HFFc6 (cell line): ENCODE measurements at regions not wholly inside any gene's neighbourhood (a gene's known extent, or its start where the extent isn't known, plus 50 kb on each side); places are given as distances from the start of the nearest gene placed in this dataset.
"Not testable (repeated sequence)": the region's sequence is repeated elsewhere in the genome, so short reads cannot be mapped to it uniquely, and the experiment has no call there.

ENCODE experiments used
- DNase-seq: peaks from one replicate; pipeline ENCODE4 v3.0.0-alpha.2; 2018
- H3K27ac Mint-ChIP-seq: 2 replicates; pipeline ENCODE4 v1.8.0; 2020; ENCODE audit warnings: mild to moderate bottlenecking, mixed read lengths
- H3K27me3 Mint-ChIP-seq: 2 replicates; pipeline ENCODE4 v1.8.0; 2021; ENCODE audit warnings: mild to moderate bottlenecking, moderate library complexity, mixed read lengths; ENCODE audit not compliant: insufficient read depth
- H3K36me3 Mint-ChIP-seq: 2 replicates; pipeline ENCODE4 v1.8.0; 2021; ENCODE audit warnings: low read depth, mixed read lengths
- H3K4me1 Mint-ChIP-seq: 2 replicates; pipeline ENCODE4 v1.8.0; 2020; ENCODE audit warnings: low read depth, mixed read lengths
- H3K4me3 Mint-ChIP-seq: 2 replicates; pipeline ENCODE4 v1.8.0; 2020; ENCODE audit warnings: mild to moderate bottlenecking, moderate library complexity, mixed read lengths
- H3K9me3 Mint-ChIP-seq: 2 replicates; pipeline ENCODE4 v1.8.0; 2020; ENCODE audit warnings: mild to moderate bottlenecking, mixed read lengths
- TF ChIP-seq, protein P1 (sequence below): fragments of 200-600 bp; sonication (generic); IDR thresholded peaks from 2 replicates; pipeline ENCODE4 v1.5.0; 2021; ENCODE audit warnings: antibody characterized with exemption, mild to moderate bottlenecking

GRCh38 chrX:76643590-76643989 lies 216.1 kb downstream of the MAGEE1 start:
- Mint-ChIP-seq H3K4me1 (no peaks in the 10 kb centered on the region), H3K27ac (no peak overlapping the region), H3K36me3 (no peaks in the 10 kb centered on the region), H3K4me3 (no peak overlapping the region), H3K27me3 (no peaks in the 10 kb centered on the region), H3K9me3 (peaks cover 25% of the 10 kb centered on the region)
- TF ChIP-seq, protein P1, sequence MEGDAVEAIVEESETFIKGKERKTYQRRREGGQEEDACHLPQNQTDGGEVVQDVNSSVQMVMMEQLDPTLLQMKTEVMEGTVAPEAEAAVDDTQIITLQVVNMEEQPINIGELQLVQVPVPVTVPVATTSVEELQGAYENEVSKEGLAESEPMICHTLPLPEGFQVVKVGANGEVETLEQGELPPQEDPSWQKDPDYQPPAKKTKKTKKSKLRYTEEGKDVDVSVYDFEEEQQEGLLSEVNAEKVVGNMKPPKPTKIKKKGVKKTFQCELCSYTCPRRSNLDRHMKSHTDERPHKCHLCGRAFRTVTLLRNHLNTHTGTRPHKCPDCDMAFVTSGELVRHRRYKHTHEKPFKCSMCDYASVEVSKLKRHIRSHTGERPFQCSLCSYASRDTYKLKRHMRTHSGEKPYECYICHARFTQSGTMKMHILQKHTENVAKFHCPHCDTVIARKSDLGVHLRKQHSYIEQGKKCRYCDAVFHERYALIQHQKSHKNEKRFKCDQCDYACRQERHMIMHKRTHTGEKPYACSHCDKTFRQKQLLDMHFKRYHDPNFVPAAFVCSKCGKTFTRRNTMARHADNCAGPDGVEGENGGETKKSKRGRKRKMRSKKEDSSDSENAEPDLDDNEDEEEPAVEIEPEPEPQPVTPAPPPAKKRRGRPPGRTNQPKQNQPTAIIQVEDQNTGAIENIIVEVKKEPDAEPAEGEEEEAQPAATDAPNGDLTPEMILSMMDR, result no peak
- DNase-seq, result no peak

- not testable (repeated sequence) for H3K9me3 Mint-ChIP-seq, H3K27ac Mint-ChIP-seq, DNase-seq, H3K27me3 Mint-ChIP-seq, H3K4me3 Mint-ChIP-seq, H3K4me1 Mint-ChIP-seq, H3K36me3 Mint-ChIP-seq
These were observed 223.9 kb downstream of the MAGEE1 start for GRCh38 chrX:76651369-76651768.

DNA sequence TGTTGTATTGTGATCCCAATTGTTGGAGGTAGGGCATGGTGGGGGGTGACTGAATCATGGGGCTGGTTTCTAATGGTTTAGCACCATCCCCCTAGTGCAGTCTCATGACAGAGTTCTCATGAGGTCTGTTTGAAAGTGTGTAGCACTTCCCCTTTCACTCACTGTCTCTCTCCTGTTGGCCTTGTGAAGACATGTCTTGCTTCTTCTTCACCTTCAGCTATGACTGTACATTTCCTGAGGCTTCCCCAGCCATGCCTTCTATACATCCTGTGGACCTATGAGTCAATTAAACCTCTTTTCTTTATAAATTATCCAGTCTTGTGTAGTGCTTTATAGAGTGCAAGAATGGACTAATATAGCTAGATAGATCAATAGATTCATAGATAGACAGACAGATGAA lies 230.0 kb downstream of the MAGEE1 start:
- H3K4me1 Mint-ChIP-seq, result no peaks in the 10 kb centered on the region
- H3K9me3 Mint-ChIP-seq, result no peaks in the 10 kb centered on the region

More for the DNA sequence above, 230.0 kb downstream of the MAGEE1 start:
- no peaks in the 10 kb centered on the region for H3K36me3 Mint-ChIP-seq
- no peak for DNase-seq
- TF ChIP-seq, protein P1, result no peak
- H3K4me3 Mint-ChIP-seq, result no peak overlapping the region
- no peak overlapping the region for H3K27ac Mint-ChIP-seq
- no peaks in the 10 kb centered on the region for H3K27me3 Mint-ChIP-seq
